H9 (cell line): ENCODE measurements at regions not wholly inside any gene's neighbourhood (a gene's known extent, or its start where the extent isn't known, plus 50 kb on each side); places are given as distances from the start of the nearest gene placed in this dataset.

Source experiments
- DNase-seq: peaks from one replicate; pipeline ENCODE4 v3.0.0-alpha.2; 2017
- H2AFZ ChIP-seq: one replicate; pipeline ENCODE4 v1.6.1; 2013; ENCODE audit warnings: mild to moderate bottlenecking, low read length, control low read depth, moderate library complexity
- H2AK5ac ChIP-seq: 2 replicates; pipeline ENCODE4 v1.6.1; 2013; ENCODE audit warnings: low read length, control low read depth, mixed read lengths; ENCODE audit not compliant: insufficient read length
- H2BK120ac ChIP-seq: one replicate; pipeline ENCODE4 v1.6.1; 2013; ENCODE audit warnings: low read depth, mild to moderate bottlenecking, low read length, control low read depth, inconsistent platforms; ENCODE audit not compliant: poor library complexity, severe bottlenecking
- H2BK12ac ChIP-seq: 2 replicates; pipeline ENCODE4 v1.6.1; 2013; ENCODE audit warnings: low read length, control low read depth, mixed read lengths, low read depth; ENCODE audit not compliant: insufficient read length
- H2BK15ac ChIP-seq: 2 replicates; pipeline ENCODE4 v1.6.1; 2013; ENCODE audit warnings: low read depth, low read length, control low read depth
- H2BK20ac ChIP-seq: one replicate; pipeline ENCODE4 v1.6.1; 2013; ENCODE audit warnings: low read depth, mild to moderate bottlenecking, low read length, control low read depth, inconsistent platforms; ENCODE audit not compliant: poor library complexity, severe bottlenecking
- H2BK5ac ChIP-seq: 2 replicates; pipeline ENCODE4 v1.6.1; 2013; ENCODE audit warnings: low read length, control low read depth, mixed read lengths; ENCODE audit not compliant: insufficient read length
- H3K14ac ChIP-seq: 2 replicates; pipeline ENCODE4 v1.6.1; 2013; ENCODE audit warnings: low read length, control low read depth; ENCODE audit not compliant: insufficient read depth
- H3K18ac ChIP-seq: 2 replicates; pipeline ENCODE4 v1.6.1; 2013; ENCODE audit warnings: low read depth, mild to moderate bottlenecking, mixed read lengths, low read length, control low read depth; ENCODE audit not compliant: insufficient read length
- H3K23ac ChIP-seq: 2 replicates; pipeline ENCODE4 v1.6.1; 2013; ENCODE audit warnings: low read length, control low read depth, mixed read lengths, low read depth; ENCODE audit not compliant: insufficient read length
- H3K23me2 ChIP-seq: 2 replicates; pipeline ENCODE4 v1.6.1; 2013; ENCODE audit warnings: low read depth, mild to moderate bottlenecking, mixed read lengths, low read length, control low read depth; ENCODE audit not compliant: insufficient read length, poor library complexity, severe bottlenecking
- H3K27ac ChIP-seq: 2 replicates; pipeline ENCODE4 v1.5.1; 2013; ENCODE audit warnings: low read length, control low read depth, mixed read lengths, low read depth; ENCODE audit not compliant: insufficient read length
- H3K27me3 ChIP-seq: 2 replicates; pipeline ENCODE4 v1.6.1; 2013; ENCODE audit warnings: low read length, control low read depth, inconsistent platforms; ENCODE audit not compliant: insufficient read depth
- H3K4ac ChIP-seq: 2 replicates; pipeline ENCODE4 v1.6.1; 2013; ENCODE audit warnings: low read depth, mild to moderate bottlenecking, control low read depth, inconsistent platforms, low read length, moderate library complexity
- H3K4me1 ChIP-seq: 2 replicates; pipeline ENCODE4 v1.6.1; 2013; ENCODE audit warnings: low read length, control low read depth, inconsistent platforms; ENCODE audit not compliant: insufficient read depth
- H3K4me2 ChIP-seq: 2 replicates; pipeline ENCODE4 v1.6.1; 2013; ENCODE audit warnings: low read length, control low read depth, mixed read lengths; ENCODE audit not compliant: insufficient read length, insufficient read depth
- H3K56ac ChIP-seq: 2 replicates; pipeline ENCODE4 v1.6.1; 2013; ENCODE audit warnings: low read depth, mild to moderate bottlenecking, mixed read lengths, low read length, control low read depth; ENCODE audit not compliant: insufficient read length
- H3K79me1 ChIP-seq: 2 replicates; pipeline ENCODE4 v1.6.1; 2013; ENCODE audit warnings: low read depth, mild to moderate bottlenecking, moderate library complexity, low read length, control low read depth, inconsistent platforms; ENCODE audit not compliant: insufficient read depth, poor library complexity, severe bottlenecking
- H3K79me2 ChIP-seq: 2 replicates; pipeline ENCODE4 v1.6.1; 2013; ENCODE audit warnings: low read length, control low read depth, inconsistent platforms; ENCODE audit not compliant: insufficient read depth
- H3K9ac ChIP-seq: 2 replicates; pipeline ENCODE4 v1.6.1; 2013; ENCODE audit warnings: low read length, control low read depth, mixed read lengths; ENCODE audit not compliant: insufficient read length; ENCODE audit errors: extremely low read depth
- H3K9me3 ChIP-seq: one replicate; pipeline ENCODE4 v1.6.1; 2013; ENCODE audit warnings: low read depth, low read length, inconsistent platforms; ENCODE audit not compliant: control insufficient read depth
- H3T11ph ChIP-seq: one replicate; pipeline ENCODE4 v1.6.1; 2013; ENCODE audit warnings: mild to moderate bottlenecking, low read length, control low read depth, inconsistent platforms
- H4K20me1 ChIP-seq: one replicate; pipeline ENCODE4 v1.6.1; 2013; ENCODE audit not compliant: control insufficient read depth, insufficient read length, insufficient read depth
- H4K5ac ChIP-seq: 2 replicates; pipeline ENCODE4 v1.6.1; 2013; ENCODE audit warnings: low read depth, mild to moderate bottlenecking, mixed read lengths, low read length, control low read depth; ENCODE audit not compliant: insufficient read length
- H4K8ac ChIP-seq: replicated peaks from 2 replicates; pipeline ENCODE4 v1.6.1; 2013; ENCODE audit warnings: low read length, control low read depth, mixed read lengths, low read depth; ENCODE audit not compliant: insufficient read length
- H4K91ac ChIP-seq: 2 replicates; pipeline ENCODE4 v1.6.1; 2013; ENCODE audit warnings: low read depth, mild to moderate bottlenecking, moderate library complexity, mixed read lengths, low read length, control low read depth; ENCODE audit not compliant: insufficient read length
- H3K27ac Mint-ChIP-seq, 3 experiments: 2 replicates in 2 of 3; 3 replicates in 1 of 3; pipeline ENCODE4 v1.8.0; 2020 to 2021; ENCODE audit warnings: mixed read lengths in 3 of 3, mild to moderate bottlenecking in 1 of 3, moderate library complexity in 1 of 3
- H3K27me3 Mint-ChIP-seq: 2 replicates; pipeline ENCODE4 v1.8.0; 2021; ENCODE audit warnings: low read depth, mild to moderate bottlenecking, moderate library complexity, mixed read lengths
- H3K36me3 Mint-ChIP-seq, 3 experiments: 2 replicates in 2 of 3; 3 replicates in 1 of 3; pipeline ENCODE4 v1.8.0; 2020 to 2021; ENCODE audit warnings: low read depth in 3 of 3, mixed read lengths in 3 of 3; ENCODE audit not compliant: insufficient read depth in 1 of 3
- H3K4me1 Mint-ChIP-seq, 2 experiments: 2 replicates each; pipeline ENCODE4 v1.8.0; 2020; ENCODE audit warnings: mixed read lengths in 2 of 2
- H3K4me3 Mint-ChIP-seq, 2 experiments: 2 replicates in 1 of 2; 3 replicates in 1 of 2; pipeline ENCODE4 v1.8.0; 2020 to 2021; ENCODE audit warnings: mild to moderate bottlenecking in 2 of 2, mixed read lengths in 2 of 2, moderate library complexity in 1 of 2
- H3K9me3 Mint-ChIP-seq, 2 experiments: 2 replicates in 1 of 2; 3 replicates in 1 of 2; pipeline ENCODE4 v1.8.0; 2020; ENCODE audit warnings: mild to moderate bottlenecking in 2 of 2, mixed read lengths in 2 of 2, moderate library complexity in 1 of 2
- WGBS: extraction: QIAGEN DNeasy Blood & Tissue Kit; methylation state at CpG from one replicate; pipeline ENCODE4 v1.1.7; 2013; ENCODE audit warnings: missing lambda C conversion rate, low lambda C conversion rate, mixed read lengths; ENCODE audit not compliant: insufficient read length; ENCODE audit errors: extremely low coverage; 5-methylcytosine and 5-hydroxymethylcytosine counted together
- TF ChIP-seq, protein P1 (sequence below): fragments of 200-600 bp; sonication (generic); conservative IDR thresholded peaks from 3 replicates; pipeline ENCODE4 v1.8.0; 2021; ENCODE audit warnings: antibody characterized with exemption, mild to moderate bottlenecking

DNA sequence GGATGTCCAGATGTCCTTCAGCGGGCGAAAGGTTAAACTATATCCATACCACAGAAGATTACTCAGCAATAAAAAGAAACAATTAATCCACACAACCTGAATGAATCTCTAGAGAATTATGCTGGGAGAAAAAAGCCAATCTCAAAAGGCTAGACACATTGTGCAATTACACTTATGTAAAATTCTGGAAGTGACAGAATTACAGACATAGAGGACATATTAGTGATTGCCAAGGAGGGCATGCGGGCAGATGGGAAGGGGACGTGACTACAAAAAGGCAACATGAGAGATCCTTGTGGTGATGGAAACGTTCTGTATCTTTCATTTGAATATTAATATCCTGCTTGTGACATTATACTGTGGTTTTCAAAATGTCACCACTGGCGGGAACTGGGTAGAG, 103.5 kb upstream of the BMAL1 start:
- H3K9me3 ChIP-seq: no peaks in the 10 kb centered on the region
- H3K79me1 ChIP-seq: no peaks in the 10 kb centered on the region
- H2BK15ac ChIP-seq: no peak overlapping the region
- no peak overlapping the region for H3K18ac ChIP-seq
- no peak overlapping the region for H2AK5ac ChIP-seq
- no peak overlapping the region for H3K9ac ChIP-seq
- H4K91ac ChIP-seq: no peak overlapping the region
- Mint-ChIP-seq H3K27ac (no peak overlapping the region), H3K27me3 (no peaks in the 10 kb centered on the region), H3K4me1 (no peaks in the 10 kb centered on the region), H3K4me3 (no peak overlapping the region), H3K36me3 (no peaks in the 10 kb centered on the region), H3K9me3 (no peaks in the 10 kb centered on the region)
- no peaks in the 10 kb centered on the region for H3K23me2 ChIP-seq
- no peak overlapping the region for H3K4me2 ChIP-seq
- no CpG with 5 or more reads among the region's 6 CpGs for WGBS
- no peak overlapping the region for H4K8ac ChIP-seq
- H3T11ph ChIP-seq: no peak overlapping the region
- H2BK5ac ChIP-seq: no peak overlapping the region
- H3K27me3 ChIP-seq: no peaks in the 10 kb centered on the region; the same call in 1 of the 2 replicates
- H4K20me1 ChIP-seq: no peaks in the 10 kb centered on the region
- no peaks in the 10 kb centered on the region for H3K79me2 ChIP-seq
- H3K23ac ChIP-seq: no peak overlapping the region
- H3K14ac ChIP-seq: no peak overlapping the region
- H4K5ac ChIP-seq: no peak overlapping the region
- H3K27ac ChIP-seq: no peak overlapping the region
- no peak overlapping the region for H2BK120ac ChIP-seq
- DNase-seq: no peak
- no peaks in the 10 kb centered on the region for H3K4me1 ChIP-seq
- no peak overlapping the region for H3K4ac ChIP-seq
- no peak overlapping the region for H2BK12ac ChIP-seq
- H2AFZ ChIP-seq: no peak overlapping the region
- no peak overlapping the region for H2BK20ac ChIP-seq
- TF ChIP-seq, protein P1, sequence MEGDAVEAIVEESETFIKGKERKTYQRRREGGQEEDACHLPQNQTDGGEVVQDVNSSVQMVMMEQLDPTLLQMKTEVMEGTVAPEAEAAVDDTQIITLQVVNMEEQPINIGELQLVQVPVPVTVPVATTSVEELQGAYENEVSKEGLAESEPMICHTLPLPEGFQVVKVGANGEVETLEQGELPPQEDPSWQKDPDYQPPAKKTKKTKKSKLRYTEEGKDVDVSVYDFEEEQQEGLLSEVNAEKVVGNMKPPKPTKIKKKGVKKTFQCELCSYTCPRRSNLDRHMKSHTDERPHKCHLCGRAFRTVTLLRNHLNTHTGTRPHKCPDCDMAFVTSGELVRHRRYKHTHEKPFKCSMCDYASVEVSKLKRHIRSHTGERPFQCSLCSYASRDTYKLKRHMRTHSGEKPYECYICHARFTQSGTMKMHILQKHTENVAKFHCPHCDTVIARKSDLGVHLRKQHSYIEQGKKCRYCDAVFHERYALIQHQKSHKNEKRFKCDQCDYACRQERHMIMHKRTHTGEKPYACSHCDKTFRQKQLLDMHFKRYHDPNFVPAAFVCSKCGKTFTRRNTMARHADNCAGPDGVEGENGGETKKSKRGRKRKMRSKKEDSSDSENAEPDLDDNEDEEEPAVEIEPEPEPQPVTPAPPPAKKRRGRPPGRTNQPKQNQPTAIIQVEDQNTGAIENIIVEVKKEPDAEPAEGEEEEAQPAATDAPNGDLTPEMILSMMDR: no peak
- H3K56ac ChIP-seq: no peak overlapping the region
